PC-3 (cell line): ENCODE measurements at regions not wholly inside any gene's neighbourhood (a gene's known extent, or its start where the extent isn't known, plus 50 kb on each side); places are given as distances from the start of the nearest gene placed in this dataset.

Experiments used
- ATAC-seq: fragments of 200-7000 bp; cut with Tn5 transposase; 2 replicates; pipeline ENCODE4 v1.9.1; 2020; ENCODE audit warnings: mild to moderate bottlenecking, moderate library complexity
- BruUV-seq: library from RNA; stranded (reverse); fragments of 400-500 nt; replicated peaks from 2 replicates; lab custom pipeline; 2021; lab: Mats Ljungman, UMichigan
- CTCF ChIA-PET: fragments of 300-600 bp; sonication (Branson Sonifier 250); formaldehyde crosslinking; loops from one replicate; lab custom pipeline; 2022; ENCODE audit warnings: antibody characterized with exemption; lab: Charles Lee
- POLR2A ChIA-PET: fragments of 300-600 bp; sonication (Branson Sonifier 250); formaldehyde crosslinking; loops from one replicate; lab custom pipeline; 2022; ENCODE audit warnings: antibody characterized with exemption; ENCODE audit not compliant: unreplicated experiment; lab: Charles Lee
- DNase-seq: peaks from one replicate; pipeline ENCODE4 v3.0.0-alpha.2; 2015
- H2AFZ ChIP-seq: fragments of 300-600 bp; sonication (generic); 2 replicates; pipeline ENCODE4 v1.6.0; 2016; ENCODE audit warnings: antibody characterized with exemption, low read length
- H3F3A ChIP-seq: fragments of 300-600 bp; sonication (generic); one replicate; pipeline ENCODE4 v1.6.0; 2017; ENCODE audit warnings: antibody characterized with exemption, low read length, control low read depth, mild to moderate bottlenecking; ENCODE audit not compliant: unreplicated experiment
- H3K27ac ChIP-seq: fragments of 300-600 bp; sonication (generic); 2 replicates; pipeline ENCODE4 v1.5.1; 2016; ENCODE audit warnings: mild to moderate bottlenecking, low read length
- H3K27me3 ChIP-seq: fragments of 300-600 bp; sonication (generic); 2 replicates; pipeline ENCODE4 v1.6.1; 2016; ENCODE audit warnings: low read length, mixed read lengths
- H3K36me3 ChIP-seq: fragments of 300-600 bp; sonication (generic); 2 replicates; pipeline ENCODE4 v1.6.1; 2016; ENCODE audit warnings: low read depth, mixed run types, low read length, mixed read lengths
- H3K4me1 ChIP-seq: fragments of 300-600 bp; sonication (generic); 2 replicates; pipeline ENCODE4 v1.5.1; 2016; ENCODE audit warnings: low read length; ENCODE audit not compliant: insufficient read depth
- H3K4me2 ChIP-seq: fragments of 300-600 bp; sonication (generic); 2 replicates; pipeline ENCODE4 v1.6.0; 2016; ENCODE audit warnings: low read length
- H3K4me3 ChIP-seq: fragments of 300-600 bp; sonication (generic); 2 replicates; pipeline ENCODE4 v1.5.1; 2016; ENCODE audit warnings: mild to moderate bottlenecking, low read length, mixed read lengths
- H3K79me2 ChIP-seq: fragments of 300-600 bp; sonication (generic); 2 replicates; pipeline ENCODE4 v1.6.1; 2017; ENCODE audit warnings: low read length, mixed read lengths
- H3K9ac ChIP-seq: fragments of 300-600 bp; sonication (generic); 2 replicates; pipeline ENCODE4 v1.6.0; 2016; ENCODE audit warnings: mild to moderate bottlenecking, low read length
- H3K9me2 ChIP-seq: fragments of 300-600 bp; sonication (generic); replicated peaks from 2 replicates; pipeline ENCODE4 v1.6.1; 2016; ENCODE audit warnings: mixed run types, low read length, mixed read lengths
- H3K9me3 ChIP-seq: fragments of 300-600 bp; sonication (generic); 2 replicates; pipeline ENCODE4 v1.6.1; 2016; ENCODE audit warnings: low read length, mixed read lengths
- H4K20me1 ChIP-seq: fragments of 300-600 bp; sonication (generic); 2 replicates; pipeline ENCODE4 v1.6.1; 2016; ENCODE audit warnings: low read length, mixed read lengths
- CTCF ChIP-seq: fragments of 300-600 bp; sonication (generic); conservative IDR thresholded peaks from 2 replicates; pipeline ENCODE4 v1.5.1; 2017; ENCODE audit warnings: antibody characterized with exemption, low read depth, mild to moderate bottlenecking, low read length
- EZH2 ChIP-seq: fragments of 300-600 bp; sonication (generic); IDR thresholded peaks from one replicate; pipeline ENCODE4 v1.6.1; 2017; ENCODE audit warnings: antibody characterized with exemption, mild to moderate bottlenecking, low read length; ENCODE audit not compliant: unreplicated experiment
- EZH2phosphoT487 ChIP-seq: fragments of 300-600 bp; sonication (generic); IDR thresholded peaks from 2 replicates; pipeline ENCODE4 v1.6.1; 2018; ENCODE audit warnings: mild to moderate bottlenecking, antibody characterized with exemption, low read length, borderline replicate concordance
- intact Hi-C: fragments of 100-400 bp; cut with micrococcal nuclease; formaldehyde crosslinking; loops from 2 replicates; pipeline ENCODE4 v1.9.0; 2023

GRCh38 chr13:40456397-40456953, 210.0 kb downstream of the FOXO1 start:
- BruUV-seq = no TSS peak
- intact Hi-C loops = no loop called here

GRCh38 chr13:40456979-40457553, 209.4 kb downstream of the FOXO1 start:
- CTCF ChIA-PET = no interaction called here
- Histone ChIP-seq H3K4me1 (peaks cover 22% of the 10 kb centered on the region), H3K9me2 (no peaks in the 10 kb centered on the region), H3K9me3 (no peaks in the 10 kb centered on the region), H4K20me1 (no peaks in the 10 kb centered on the region), H3F3A (no peaks in the 10 kb centered on the region), H3K27ac (no peak overlapping the region), H3K27me3 (no peaks in the 10 kb centered on the region), H2AFZ (no peak overlapping the region), H3K79me2 (no peaks in the 10 kb centered on the region), H3K36me3 (no peaks in the 10 kb centered on the region), H3K9ac (no peak overlapping the region), H3K4me2 (no peak overlapping the region), H3K4me3 (no peak overlapping the region)
- no peak for TF ChIP-seq CTCF
- no peak for TF ChIP-seq EZH2phosphoT487
- no peak for TF ChIP-seq EZH2
- ATAC-seq (no peak), DNase-seq (no peak)
- no TSS peak for BruUV-seq
- intact Hi-C loops = no loop called here
- POLR2A ChIA-PET = no interaction called here

More at GRCh38 chr13:40456397-40456953, 210.0 kb downstream of the FOXO1 start:
- no peak for DNase-seq
- no peaks in the 10 kb centered on the region for H4K20me1 ChIP-seq
- no peak overlapping the region for H3K27ac ChIP-seq
- H3K4me3 ChIP-seq = no peak overlapping the region
- no peak overlapping the region for H3K4me2 ChIP-seq
- H3K4me1 ChIP-seq = peaks cover 24% of the 10 kb centered on the region
- H3K9me2 ChIP-seq = no peaks in the 10 kb centered on the region
- ChIA-PET POLR2A (no interaction called here), CTCF (no interaction called here)
- H3K27me3 ChIP-seq = no peaks in the 10 kb centered on the region
- no peak overlapping the region for H2AFZ ChIP-seq
- no peaks in the 10 kb centered on the region for H3K36me3 ChIP-seq
- no peak overlapping the region for H3K9ac ChIP-seq
- no peak for ATAC-seq
- no peaks in the 10 kb centered on the region for H3K9me3 ChIP-seq
- no peaks in the 10 kb centered on the region for H3F3A ChIP-seq
- no peaks in the 10 kb centered on the region for H3K79me2 ChIP-seq
- no peak for TF ChIP-seq EZH2
- no peak for TF ChIP-seq EZH2phosphoT487
- no peak for TF ChIP-seq CTCF

GRCh38 chr13:40457929-40458719, 208.3 kb downstream of the FOXO1 start:
- no TSS peak for BruUV-seq
- Histone ChIP-seq H3K9ac (no peak overlapping the region), H4K20me1 (no peaks in the 10 kb centered on the region), H3K9me3 (no peaks in the 10 kb centered on the region), H3K27ac (no peak overlapping the region), H3F3A (no peaks in the 10 kb centered on the region), H3K27me3 (no peaks in the 10 kb centered on the region), H3K4me3 (no peak overlapping the region), H3K4me1 (peaks cover 12% of the 10 kb centered on the region), H2AFZ (no peak overlapping the region), H3K36me3 (no peaks in the 10 kb centered on the region), H3K9me2 (no peaks in the 10 kb centered on the region), H3K79me2 (no peaks in the 10 kb centered on the region), H3K4me2 (no peak overlapping the region)
- DNase-seq (no peak), ATAC-seq (no peak)
- TF ChIP-seq EZH2phosphoT487 (no peak), CTCF (no peak), EZH2 (no peak)
- intact Hi-C loops = no loop called here
- CTCF ChIA-PET = no interaction called here
- POLR2A ChIA-PET = no interaction called here
